GM12892 (cell line): ENCODE measurements at regions not wholly inside any gene's neighbourhood (a gene's known extent, or its start where the extent isn't known, plus 50 kb on each side); places are given as distances from the start of the nearest gene placed in this dataset.

Experiments used
- POLR2A ChIP-seq: IDR thresholded peaks from 2 replicates; pipeline ENCODE4 v1.6.1; 2011; ENCODE audit warnings: low read depth, low read length, control low read depth
- POLR2AphosphoS5 ChIP-seq: IDR thresholded peaks from 2 replicates; pipeline ENCODE4 v1.6.1; 2011; ENCODE audit warnings: low read depth, low read length, control low read depth

DNA sequence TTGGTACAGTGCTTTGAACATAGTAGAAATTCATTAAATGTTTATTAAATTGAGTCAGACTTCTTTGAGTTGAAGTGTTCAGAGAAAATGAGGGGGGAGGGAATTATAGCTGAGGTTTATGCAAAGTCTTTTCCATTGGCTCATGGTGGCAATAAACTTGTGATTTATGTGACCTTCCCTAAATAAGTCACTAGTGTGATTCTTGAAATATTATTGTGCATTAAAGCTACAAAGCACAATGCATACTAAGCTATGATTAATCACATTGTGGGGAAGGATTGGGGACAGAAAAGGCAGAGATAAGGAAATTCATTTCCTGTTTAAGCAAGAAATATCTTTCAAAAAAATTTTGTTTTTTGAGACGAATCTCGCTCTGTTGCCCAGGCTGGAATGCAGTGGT is 877.5 kb downstream of the TFAP2A start:
- TF ChIP-seq POLR2A (no peak), POLR2AphosphoS5 (no peak)
